Esophagus (tissue), 2 donors: ENCODE measurements at regions not wholly inside any gene's neighbourhood (a gene's known extent, or its start where the extent isn't known, plus 50 kb on each side); places are given as distances from the start of the nearest gene placed in this dataset.

Experiments used
- H3K27ac ChIP-seq, 2 donors: one replicate each; pipeline ENCODE4 v1.5.1; 2013; ENCODE audit warnings: low read depth in 2 of 2, mild to moderate bottlenecking in 2 of 2, inconsistent platforms in 1 of 2, low read length in 1 of 2, moderate library complexity in 1 of 2
- H3K27me3 ChIP-seq, 2 donors: one replicate each; pipeline ENCODE4 v1.6.1; 2013; ENCODE audit warnings: low read length in 2 of 2, control low read depth in 1 of 2, mild to moderate bottlenecking in 1 of 2; ENCODE audit not compliant: insufficient read depth in 2 of 2, control insufficient read depth in 1 of 2
- H3K36me3 ChIP-seq, 2 donors: one replicate each; pipeline ENCODE4 v1.6.1; 2013; ENCODE audit warnings: low read length in 1 of 2; ENCODE audit not compliant: control insufficient read depth in 2 of 2, insufficient read depth in 2 of 2
- H3K4me1 ChIP-seq, 2 donors: one replicate each; pipeline ENCODE4 v1.6.1; 2013; ENCODE audit warnings: low read length in 1 of 2; ENCODE audit not compliant: control insufficient read depth in 2 of 2, insufficient read depth in 2 of 2
- H3K4me3 ChIP-seq, 2 donors: one replicate each; pipeline ENCODE4 v1.5.1; 2013; ENCODE audit warnings: low read length in 2 of 2, mild to moderate bottlenecking in 2 of 2, low read depth in 1 of 2, moderate library complexity in 1 of 2
- H3K9me3 ChIP-seq, 2 donors: one replicate each; pipeline ENCODE4 v1.6.1; 2013; ENCODE audit warnings: mild to moderate bottlenecking in 2 of 2, low read depth in 1 of 2, low read length in 1 of 2, moderate library complexity in 1 of 2; ENCODE audit not compliant: control insufficient read depth in 2 of 2, insufficient read depth in 1 of 2
- WGBS, 2 donors: extraction: QIAGEN DNeasy Blood & Tissue Kit; methylation state at CpG; one replicate each; pipeline ENCODE4 v1.1.7; 2013; 5-methylcytosine and 5-hydroxymethylcytosine counted together
- donor health status: healthy with polysubstance abuse.
- donor health status: Bipolar disorder and iron deficiency.

GRCh38 chr2:51629406-51629805 is 597.5 kb upstream of the NRXN1 start:
- no peak overlapping the region for H3K4me3 ChIP-seq
- H3K4me1 ChIP-seq = no peaks in the 10 kb centered on the region
- no peaks in the 10 kb centered on the region for H3K9me3 ChIP-seq
- no peaks in the 10 kb centered on the region for H3K27me3 ChIP-seq
- WGBS, 2 donors = 63 to 66% methylated on average over 3 of the region's 3 CpGs
- H3K27ac ChIP-seq = no peak overlapping the region
- no peaks in the 10 kb centered on the region for H3K36me3 ChIP-seq

- Histone ChIP-seq H3K4me1 (no peaks in the 10 kb centered on the region), H3K27ac (no peak overlapping the region), H3K36me3 (no peaks in the 10 kb centered on the region), H3K27me3 (no peaks in the 10 kb centered on the region), H3K4me3 (no peak overlapping the region), H3K9me3 (no peaks in the 10 kb centered on the region)
- WGBS, 2 donors = 43 to 45% methylated on average over 3 of the region's 3 CpGs
Measured at GRCh38 chr2:51628917-51629316, 597.0 kb upstream of the NRXN1 start.

- H3K4me3 ChIP-seq = no peak overlapping the region
- H3K9me3 ChIP-seq = no peaks in the 10 kb centered on the region
- WGBS, 2 donors = 66 to 76% methylated on average over 3 of the region's 3 CpGs
- H3K27me3 ChIP-seq = no peaks in the 10 kb centered on the region
- no peaks in the 10 kb centered on the region for H3K36me3 ChIP-seq
- H3K27ac ChIP-seq = no peak overlapping the region
- H3K4me1 ChIP-seq = no peaks in the 10 kb centered on the region
Measured at GRCh38 chr2:51624995-51625394, 593.1 kb upstream of the NRXN1 start.

GRCh38 chr2:51620796-51621195 is 588.9 kb upstream of the NRXN1 start:
- Histone ChIP-seq H3K9me3 (no peaks in the 10 kb centered on the region), H3K4me1 (no peaks in the 10 kb centered on the region), H3K27ac (no peak overlapping the region), H3K4me3 (no peak overlapping the region), H3K27me3 (no peaks in the 10 kb centered on the region), H3K36me3 (no peaks in the 10 kb centered on the region)
- WGBS, 2 donors = 54 to 56% methylated on average over 1 of the region's 1 CpG

- no peak overlapping the region for H3K27ac ChIP-seq
- no peaks in the 10 kb centered on the region for H3K36me3 ChIP-seq
- H3K4me3 ChIP-seq = no peak overlapping the region
- no peaks in the 10 kb centered on the region for H3K9me3 ChIP-seq
- WGBS, 2 donors = 60 to 70% methylated on average over 1 of the region's 1 CpG
- H3K27me3 ChIP-seq = no peaks in the 10 kb centered on the region
- H3K4me1 ChIP-seq = no peaks in the 10 kb centered on the region
Measured at GRCh38 chr2:51619961-51620360, 588.0 kb upstream of the NRXN1 start.

DNA sequence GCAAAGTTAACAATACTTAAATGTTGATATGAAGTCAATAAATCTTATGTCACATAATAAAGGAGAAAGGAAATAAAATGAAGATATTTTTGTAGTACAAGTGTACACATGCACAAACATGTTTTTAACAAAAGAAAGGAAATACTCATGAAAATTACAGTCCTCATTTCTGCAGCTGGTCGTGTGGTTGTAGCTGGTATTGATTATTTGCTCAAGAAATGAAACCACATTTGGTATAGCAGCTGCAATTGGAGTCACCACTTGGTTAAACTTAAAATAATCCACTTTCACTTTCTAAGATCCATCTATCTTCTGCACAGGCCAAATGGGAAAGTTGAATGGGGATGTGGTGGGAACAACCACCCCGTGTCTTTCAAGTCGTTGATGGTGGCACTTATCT is 580.5 kb upstream of the NRXN1 start:
- H3K4me3 ChIP-seq = no peak overlapping the region
- H3K4me1 ChIP-seq = no peaks in the 10 kb centered on the region
- no peak overlapping the region for H3K27ac ChIP-seq
- H3K27me3 ChIP-seq = no peaks in the 10 kb centered on the region
- peaks cover 0 to 5% of the 10 kb centered on the region in 2 donors for H3K9me3 ChIP-seq
- WGBS, 2 donors = 67 to 69% methylated on average over 3 of the region's 3 CpGs
- H3K36me3 ChIP-seq = no peaks in the 10 kb centered on the region

DNA sequence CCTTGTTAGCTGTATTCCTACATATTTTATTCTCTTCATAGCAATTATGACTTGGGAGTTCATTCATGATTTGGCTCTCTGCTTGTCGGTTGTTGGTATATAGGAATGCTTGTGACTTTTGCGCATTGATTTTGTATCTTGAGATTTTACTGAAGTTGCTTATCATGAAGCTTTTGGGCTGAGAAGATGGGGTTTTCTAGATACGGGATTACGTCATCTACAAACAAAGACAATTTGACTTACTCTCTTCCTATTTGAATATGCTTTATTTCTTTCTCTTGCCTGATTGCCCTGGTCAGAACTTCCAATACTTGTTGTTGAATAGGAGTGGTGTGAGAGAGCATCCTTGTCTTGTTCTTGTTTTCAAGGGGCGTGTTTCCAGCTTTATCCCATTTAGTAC is 569.8 kb upstream of the NRXN1 start:
- Histone ChIP-seq H3K9me3 (peaks cover 4 to 8% of the 10 kb centered on the region in 2 donors), H3K27ac (no peak overlapping the region), H3K36me3 (no peaks in the 10 kb centered on the region), H3K4me3 (no peak overlapping the region), H3K4me1 (no peaks in the 10 kb centered on the region), H3K27me3 (no peaks in the 10 kb centered on the region)
- WGBS, 2 donors = 93 to 94% methylated on average over 5 of the region's 5 CpGs

GRCh38 chr2:51597086-51597485 is 565.2 kb upstream of the NRXN1 start:
- Histone ChIP-seq H3K4me1 (no peaks in the 10 kb centered on the region), H3K27ac (no peak overlapping the region), H3K4me3 (no peak overlapping the region), H3K9me3 (no peaks in the 10 kb centered on the region), H3K27me3 (no peaks in the 10 kb centered on the region), H3K36me3 (no peaks in the 10 kb centered on the region)

DNA sequence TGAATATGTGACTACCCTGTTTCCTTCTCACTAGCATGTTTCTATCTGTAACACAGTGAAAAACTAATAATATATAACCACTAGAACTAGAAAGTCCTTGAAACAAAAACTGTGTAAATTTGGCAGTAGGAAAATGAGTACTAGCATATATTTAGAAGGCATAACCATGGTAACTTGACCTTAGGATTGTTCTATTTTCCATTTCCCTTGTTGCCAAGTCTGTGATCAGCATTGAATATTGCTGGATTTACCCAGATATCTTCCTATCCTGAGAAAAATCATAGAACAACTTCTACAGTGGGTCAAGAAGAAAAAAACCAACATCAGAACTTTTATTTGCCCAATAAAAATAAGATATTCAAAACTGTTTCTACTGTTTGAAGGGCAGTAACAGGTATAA is 563.9 kb upstream of the NRXN1 start:
- Histone ChIP-seq H3K4me3 (no peak overlapping the region), H3K9me3 (no peaks in the 10 kb centered on the region), H3K27me3 (no peaks in the 10 kb centered on the region)

GRCh38 chr2:51581636-51582267 is 549.8 kb upstream of the NRXN1 start:
- H3K9me3 ChIP-seq = no peaks in the 10 kb centered on the region
- no peaks in the 10 kb centered on the region for H3K36me3 ChIP-seq
- no peak overlapping the region for H3K4me3 ChIP-seq
- no peak overlapping the region for H3K27ac ChIP-seq
- WGBS, 2 donors = 91 to 93% methylated on average over 22 of the region's 22 CpGs
- H3K27me3 ChIP-seq = no peaks in the 10 kb centered on the region
- no peaks in the 10 kb centered on the region for H3K4me1 ChIP-seq

More for the DNA sequence above, 563.9 kb upstream of the NRXN1 start:
- Histone ChIP-seq H3K36me3 (no peaks in the 10 kb centered on the region), H3K4me1 (no peaks in the 10 kb centered on the region), H3K27ac (no peak overlapping the region)
